ENCODE measurements at regions not wholly inside any gene's neighbourhood (a gene's known extent, or its start where the extent isn't known, plus 50 kb on each side); places are given as distances from the start of the nearest gene placed in this dataset.

- no peak overlapping the region for H3K27ac ChIP-seq (ENCODE audit: extremely low read depth, low read depth, low read length)
- ChIA-PET POLR2A (no interaction called here), CTCF (interaction anchor here (0.6 kb wide), 1 partner anchor 74 kb away, joined by 3 read pairs; no protein-coding TSS in a partner anchor)
- no peaks in the 10 kb centered on the region for H3K9me3 ChIP-seq (ENCODE audit: control insufficient read depth, insufficient read depth, low read depth, low read length)
- no peaks in the 10 kb centered on the region for H3K36me3 ChIP-seq (ENCODE audit: control insufficient read depth in 2 of 2, insufficient read depth in 1 of 2, low read length in 2 of 2)
- TF ChIP-seq ZNF560 (tag by site-specific recombination; IDR thresholded peaks at IDR 0.05; ENCODE audit: borderline replicate concordance) (no peak), ZBTB26 (tag by site-specific recombination; optimal IDR thresholded peaks at IDR 0.05) (no peak), ZFP3 (tag by site-specific recombination; IDR thresholded peaks at IDR 0.05; ENCODE audit: low read depth) (no peak), ZNF610 (tag by site-specific recombination; IDR thresholded peaks at IDR 0.05; ENCODE audit: borderline replicate concordance) (no peak), GLIS2 (tag by site-specific recombination; IDR thresholded peaks at IDR 0.05) (no peak), ZNF561 (tag by site-specific recombination; IDR thresholded peaks at IDR 0.05; ENCODE audit: borderline replicate concordance) (no peak), ZNF146 (tag by site-specific recombination; IDR thresholded peaks at IDR 0.05) (no peak), ZNF133 (tag by site-specific recombination; IDR thresholded peaks at IDR 0.05) (no peak), ZNF354C (tag by site-specific recombination; IDR thresholded peaks at IDR 0.05; ENCODE audit: borderline replicate concordance, low read depth) (no peak), ZNF10 (tag by site-specific recombination; IDR thresholded peaks at IDR 0.05) (no peak), ZNF157 (tag by site-specific recombination; IDR thresholded peaks at IDR 0.05) (no peak), ZSCAN30 (tag by site-specific recombination; IDR thresholded peaks at IDR 0.05) (no peak), ZNF558 (tag by site-specific recombination; IDR thresholded peaks at IDR 0.05) (no peak), ZNF596 (tag by site-specific recombination; IDR thresholded peaks at IDR 0.05) (no peak), GFI1B (tag by site-specific recombination; IDR thresholded peaks at IDR 0.05) (no peak), PRDM10 (tag by site-specific recombination; IDR thresholded peaks at IDR 0.05) (no peak), ZNF184 (tag by site-specific recombination; IDR thresholded peaks at IDR 0.05) (no peak), ZNF704 (tag by site-specific recombination; IDR thresholded peaks at IDR 0.05) (no peak)
- TF ChIP-seq, protein P1, sequence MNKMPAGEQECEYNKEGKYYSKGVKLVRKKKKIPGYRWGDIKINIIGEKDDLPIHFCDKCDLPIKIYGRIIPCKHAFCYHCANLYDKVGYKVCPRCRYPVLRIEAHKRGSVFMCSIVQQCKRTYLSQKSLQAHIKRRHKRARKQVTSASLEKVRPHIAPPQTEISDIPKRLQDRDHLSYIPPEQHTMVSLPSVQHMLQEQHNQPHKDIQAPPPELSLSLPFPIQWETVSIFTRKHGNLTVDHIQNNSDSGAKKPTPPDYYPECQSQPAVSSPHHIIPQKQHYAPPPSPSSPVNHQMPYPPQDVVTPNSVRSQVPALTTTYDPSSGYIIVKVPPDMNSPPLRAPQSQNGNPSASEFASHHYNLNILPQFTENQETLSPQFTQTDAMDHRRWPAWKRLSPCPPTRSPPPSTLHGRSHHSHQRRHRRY (tag by site-specific recombination; IDR thresholded peaks at IDR 0.05), result no peak
- no peaks in the 10 kb centered on the region for H3K4me1 ChIP-seq (ENCODE audit: control insufficient read depth, insufficient read depth, low read length)
- no peak overlapping the region for H3K4me3 ChIP-seq (ENCODE audit: low read depth, low read length)
Measured at GRCh38 chr2:16135196-16135912, 195.0 kb downstream of the MYCN start.
